Mammary epithelial cell (primary cell): ENCODE measurements at regions not wholly inside any gene's neighbourhood (a gene's known extent, or its start where the extent isn't known, plus 50 kb on each side); places are given as distances from the start of the nearest gene placed in this dataset.
"Not testable (repeated sequence)": the region's sequence is repeated elsewhere in the genome, so short reads cannot be mapped to it uniquely, and the experiment has no call there.

ENCODE experiments used
- CTCF ChIP-seq, 2 donors: IDR thresholded peaks in 1 of 2; conservative IDR thresholded peaks in 1 of 2; 2 replicates each; pipeline ENCODE4 v1.5.1; 2011 to 2012; ENCODE audit warnings: inconsistent platforms in 2 of 2, low read length in 2 of 2, mild to moderate bottlenecking in 2 of 2, control low read depth in 1 of 2, low read depth in 1 of 2; ENCODE audit not compliant: insufficient read depth in 1 of 2; ENCODE audit errors: extremely low read depth in 1 of 2
- EZH2 ChIP-seq: IDR thresholded peaks from 2 replicates; pipeline ENCODE4 v1.6.1; 2012; ENCODE audit warnings: low read length, inconsistent platforms, borderline replicate concordance

DNA sequence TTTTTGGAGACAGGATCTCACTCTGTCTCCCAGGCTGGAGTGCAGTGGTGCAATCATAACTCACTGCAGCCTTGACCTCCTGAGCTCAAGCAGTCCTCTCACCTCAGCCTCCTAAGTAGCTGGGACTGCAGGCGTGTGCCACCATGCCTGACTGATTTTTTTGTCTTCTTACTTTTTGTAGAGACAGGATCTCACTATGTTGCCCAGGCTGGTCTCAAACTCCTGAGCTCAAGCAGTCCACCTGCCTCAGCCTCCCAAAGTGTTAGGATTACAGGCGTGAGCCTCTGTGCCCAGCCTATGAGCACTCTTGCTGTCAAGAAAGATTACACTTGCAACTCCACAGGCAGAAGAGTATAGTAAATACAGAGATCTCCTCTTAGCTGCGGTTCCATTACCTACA is 151.5 kb upstream of the SLC35G4 start:
- TF ChIP-seq CTCF (conservative IDR thresholded peaks at IDR 0.05 in 1 of 2, IDR thresholded peaks at IDR 0.05 in 1 of 2; ENCODE audit: extremely low read depth in 1 of 2, insufficient read depth in 1 of 2, low read depth in 1 of 2, low read length in 2 of 2); EZH2: not testable (repeated sequence)
